Liver (tissue), 8 donors: ENCODE measurements at regions not wholly inside any gene's neighbourhood (a gene's known extent, or its start where the extent isn't known, plus 50 kb on each side); places are given as distances from the start of the nearest gene placed in this dataset.

Experiments used
- DNase-seq: peaks from one replicate; pipeline ENCODE4 v3.0.0-alpha.2; 2017; ENCODE audit warnings: low spot score
- H3K27ac ChIP-seq, 2 donors: one replicate each; pipeline ENCODE4 v1.7.0; 2013; ENCODE audit warnings: inconsistent platforms in 2 of 2, low read length in 2 of 2, control low read depth in 1 of 2, low read depth in 1 of 2, mild to moderate bottlenecking in 1 of 2
- H3K27me3 ChIP-seq, 4 donors: one replicate each; pipeline versions ENCODE4 v1.6.1 to v1.7.0; 2013; ENCODE audit warnings: low read length in 3 of 4, inconsistent platforms in 1 of 4, mild to moderate bottlenecking in 1 of 4, moderate library complexity in 1 of 4; ENCODE audit not compliant: control insufficient read depth in 4 of 4, insufficient read depth in 4 of 4
- H3K36me3 ChIP-seq, 4 donors: one replicate each; pipeline versions ENCODE4 v1.6.1 to v1.7.0; 2013; ENCODE audit warnings: low read length in 3 of 4, mild to moderate bottlenecking in 3 of 4, low read depth in 1 of 4, moderate library complexity in 1 of 4; ENCODE audit not compliant: control insufficient read depth in 4 of 4, insufficient read depth in 3 of 4
- H3K4me1 ChIP-seq, 4 donors: one replicate each; pipeline versions ENCODE4 v1.6.1 to v1.7.0; 2013; ENCODE audit warnings: low read length in 3 of 4, mild to moderate bottlenecking in 3 of 4, moderate library complexity in 1 of 4; ENCODE audit not compliant: control insufficient read depth in 4 of 4, insufficient read depth in 4 of 4
- H3K4me3 ChIP-seq, 3 donors: one replicate each; pipeline versions ENCODE4 v1.6.1 to v1.7.0; 2013; ENCODE audit warnings: low read length in 3 of 3, control low read depth in 1 of 3, low read depth in 1 of 3, mild to moderate bottlenecking in 1 of 3
- H3K9ac ChIP-seq, 2 donors: one replicate each; pipeline ENCODE4 v1.7.0; 2013; ENCODE audit warnings: low read length in 2 of 2, mild to moderate bottlenecking in 2 of 2, moderate library complexity in 2 of 2, control low read depth in 1 of 2, low read depth in 1 of 2
- H3K9me3 ChIP-seq, 4 donors: one replicate each; pipeline versions ENCODE4 v1.6.1 to v1.7.0; 2013; ENCODE audit warnings: low read length in 3 of 4; ENCODE audit not compliant: control insufficient read depth in 4 of 4
- EGR1 ChIP-seq, 2 donors: IDR thresholded peaks; 2 replicates each; pipeline ENCODE4 v1.6.1; 2016 to 2018; ENCODE audit warnings: antibody characterized with exemption in 2 of 2, low read depth in 2 of 2
- FOXA1 ChIP-seq: IDR thresholded peaks from 2 replicates; pipeline ENCODE4 v1.6.1; 2016; ENCODE audit warnings: antibody characterized with exemption
- FOXA2 ChIP-seq: IDR thresholded peaks from 2 replicates; pipeline ENCODE4 v1.6.1; 2016; ENCODE audit warnings: antibody characterized with exemption
- GABPA ChIP-seq, 2 donors: IDR thresholded peaks in 1 of 2; conservative IDR thresholded peaks in 1 of 2; 2 replicates each; pipeline ENCODE4 v1.6.1; 2016; ENCODE audit warnings: antibody characterized with exemption in 2 of 2, mild to moderate bottlenecking in 1 of 2, moderate library complexity in 1 of 2
- HNF4A ChIP-seq, 2 donors: conservative IDR thresholded peaks; 2 replicates each; pipeline ENCODE4 v1.6.1; 2016; ENCODE audit warnings: antibody characterized with exemption in 2 of 2, mild to moderate bottlenecking in 2 of 2
- HNF4G ChIP-seq: IDR thresholded peaks from 2 replicates; pipeline ENCODE4 v1.6.1; 2016; ENCODE audit warnings: antibody characterized with exemption
- JUND ChIP-seq, 2 donors: IDR thresholded peaks; 2 replicates each; pipeline ENCODE4 v1.6.1; 2016; ENCODE audit warnings: antibody characterized with exemption in 2 of 2
- NR2F2 ChIP-seq: IDR thresholded peaks from 2 replicates; pipeline ENCODE4 v1.6.1; 2016; ENCODE audit warnings: antibody characterized with exemption
- RAD21 ChIP-seq, 2 donors: IDR thresholded peaks; 2 replicates each; pipeline ENCODE4 v1.6.1; 2016; ENCODE audit warnings: antibody characterized with exemption in 2 of 2, mild to moderate bottlenecking in 2 of 2
- RXRA ChIP-seq, 2 donors: IDR thresholded peaks; 2 replicates each; pipeline ENCODE4 v1.6.1; 2017 to 2018; ENCODE audit warnings: antibody characterized with exemption in 2 of 2, mild to moderate bottlenecking in 1 of 2
- SP1 ChIP-seq: IDR thresholded peaks from 2 replicates; pipeline ENCODE4 v1.6.1; 2018; ENCODE audit warnings: antibody characterized with exemption, mild to moderate bottlenecking
- TAF1 ChIP-seq: conservative IDR thresholded peaks from 2 replicates; pipeline ENCODE4 v1.6.1; 2016; ENCODE audit warnings: antibody characterized with exemption, mild to moderate bottlenecking
- YY1 ChIP-seq: IDR thresholded peaks from 2 replicates; pipeline ENCODE4 v1.6.1; 2016; ENCODE audit warnings: antibody characterized with exemption, mild to moderate bottlenecking
- WGBS: extraction: QIAGEN DNeasy Blood & Tissue Kit; methylation state at CpG from one replicate; pipeline ENCODE4 v1.1.7; 2013; 5-methylcytosine and 5-hydroxymethylcytosine counted together
- TF ChIP-seq, protein P1 (sequence below): fragments of 150-350 bp; IDR thresholded peaks from 2 replicates; pipeline ENCODE4 v1.5.1; 2017; ENCODE audit warnings: improper control_type of control experiment, low read depth, low read length; ENCODE audit not compliant: missing input control
- TF ChIP-seq, protein P2 (sequence below): IDR thresholded peaks from 2 replicates; pipeline ENCODE4 v1.6.1; 2016; ENCODE audit warnings: antibody characterized with exemption, mild to moderate bottlenecking
- TF ChIP-seq, protein P3 (sequence below): IDR thresholded peaks from 2 replicates; pipeline ENCODE4 v1.6.1; 2016; ENCODE audit warnings: antibody characterized with exemption
- TF ChIP-seq, protein P4 (sequence below): IDR thresholded peaks from 2 replicates; pipeline ENCODE4 v1.6.1; 2016; ENCODE audit warnings: antibody characterized with exemption
- donor health status: healthy.
- donor health status: healthy.
- donor health status: healthy.
- donor health status: healthy.
- donor health status: healthy.

DNA sequence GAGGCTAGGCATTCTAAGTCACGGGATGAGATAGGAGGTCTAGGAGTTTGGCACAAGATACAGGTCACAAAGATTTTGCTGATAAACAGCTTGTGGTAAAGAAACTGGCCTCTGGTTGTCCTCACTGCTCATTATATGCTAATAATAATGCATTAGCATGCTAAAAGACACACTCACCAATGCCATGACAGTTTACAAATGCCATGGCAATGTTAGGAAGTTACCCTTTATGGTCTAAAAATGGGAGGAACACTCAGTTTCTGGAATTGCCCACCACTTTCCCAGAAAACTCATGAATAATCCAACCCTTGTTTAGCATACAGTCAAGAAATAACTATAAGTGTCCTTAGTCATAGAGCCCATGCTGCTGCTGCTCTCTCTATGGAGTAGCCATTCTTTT is 286.9 kb downstream of the ZNF674 start:
- no peaks in the 10 kb centered on the region for H3K9me3 ChIP-seq
- H3K4me1 ChIP-seq: no peaks in the 10 kb centered on the region
- no peak overlapping the region for H3K4me3 ChIP-seq
- no peaks in the 10 kb centered on the region for H3K27me3 ChIP-seq
- no peak overlapping the region for H3K9ac ChIP-seq
- 79% methylated on average over 1 of the region's 1 CpG for WGBS
- no peaks in the 10 kb centered on the region for H3K36me3 ChIP-seq
- H3K27ac ChIP-seq: no peak overlapping the region
- DNase-seq: no peak
- no peak for TF ChIP-seq GABPA (IDR thresholded peaks at IDR 0.05 in 1 of 2, conservative IDR thresholded peaks at IDR 0.05 in 1 of 2)
- no peak for TF ChIP-seq RXRA (IDR thresholded peaks at IDR 0.05)
- TF ChIP-seq EGR1 (IDR thresholded peaks at IDR 0.05; ENCODE audit: low read depth in 2 of 2): no peak
- TF ChIP-seq, protein P1, sequence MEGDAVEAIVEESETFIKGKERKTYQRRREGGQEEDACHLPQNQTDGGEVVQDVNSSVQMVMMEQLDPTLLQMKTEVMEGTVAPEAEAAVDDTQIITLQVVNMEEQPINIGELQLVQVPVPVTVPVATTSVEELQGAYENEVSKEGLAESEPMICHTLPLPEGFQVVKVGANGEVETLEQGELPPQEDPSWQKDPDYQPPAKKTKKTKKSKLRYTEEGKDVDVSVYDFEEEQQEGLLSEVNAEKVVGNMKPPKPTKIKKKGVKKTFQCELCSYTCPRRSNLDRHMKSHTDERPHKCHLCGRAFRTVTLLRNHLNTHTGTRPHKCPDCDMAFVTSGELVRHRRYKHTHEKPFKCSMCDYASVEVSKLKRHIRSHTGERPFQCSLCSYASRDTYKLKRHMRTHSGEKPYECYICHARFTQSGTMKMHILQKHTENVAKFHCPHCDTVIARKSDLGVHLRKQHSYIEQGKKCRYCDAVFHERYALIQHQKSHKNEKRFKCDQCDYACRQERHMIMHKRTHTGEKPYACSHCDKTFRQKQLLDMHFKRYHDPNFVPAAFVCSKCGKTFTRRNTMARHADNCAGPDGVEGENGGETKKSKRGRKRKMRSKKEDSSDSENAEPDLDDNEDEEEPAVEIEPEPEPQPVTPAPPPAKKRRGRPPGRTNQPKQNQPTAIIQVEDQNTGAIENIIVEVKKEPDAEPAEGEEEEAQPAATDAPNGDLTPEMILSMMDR: no peak
- no peak for TF ChIP-seq YY1
- TF ChIP-seq, protein P2, sequence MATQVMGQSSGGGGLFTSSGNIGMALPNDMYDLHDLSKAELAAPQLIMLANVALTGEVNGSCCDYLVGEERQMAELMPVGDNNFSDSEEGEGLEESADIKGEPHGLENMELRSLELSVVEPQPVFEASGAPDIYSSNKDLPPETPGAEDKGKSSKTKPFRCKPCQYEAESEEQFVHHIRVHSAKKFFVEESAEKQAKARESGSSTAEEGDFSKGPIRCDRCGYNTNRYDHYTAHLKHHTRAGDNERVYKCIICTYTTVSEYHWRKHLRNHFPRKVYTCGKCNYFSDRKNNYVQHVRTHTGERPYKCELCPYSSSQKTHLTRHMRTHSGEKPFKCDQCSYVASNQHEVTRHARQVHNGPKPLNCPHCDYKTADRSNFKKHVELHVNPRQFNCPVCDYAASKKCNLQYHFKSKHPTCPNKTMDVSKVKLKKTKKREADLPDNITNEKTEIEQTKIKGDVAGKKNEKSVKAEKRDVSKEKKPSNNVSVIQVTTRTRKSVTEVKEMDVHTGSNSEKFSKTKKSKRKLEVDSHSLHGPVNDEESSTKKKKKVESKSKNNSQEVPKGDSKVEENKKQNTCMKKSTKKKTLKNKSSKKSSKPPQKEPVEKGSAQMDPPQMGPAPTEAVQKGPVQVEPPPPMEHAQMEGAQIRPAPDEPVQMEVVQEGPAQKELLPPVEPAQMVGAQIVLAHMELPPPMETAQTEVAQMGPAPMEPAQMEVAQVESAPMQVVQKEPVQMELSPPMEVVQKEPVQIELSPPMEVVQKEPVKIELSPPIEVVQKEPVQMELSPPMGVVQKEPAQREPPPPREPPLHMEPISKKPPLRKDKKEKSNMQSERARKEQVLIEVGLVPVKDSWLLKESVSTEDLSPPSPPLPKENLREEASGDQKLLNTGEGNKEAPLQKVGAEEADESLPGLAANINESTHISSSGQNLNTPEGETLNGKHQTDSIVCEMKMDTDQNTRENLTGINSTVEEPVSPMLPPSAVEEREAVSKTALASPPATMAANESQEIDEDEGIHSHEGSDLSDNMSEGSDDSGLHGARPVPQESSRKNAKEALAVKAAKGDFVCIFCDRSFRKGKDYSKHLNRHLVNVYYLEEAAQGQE: no peak
- TF ChIP-seq SP1: no peak
- TF ChIP-seq, protein P3, sequence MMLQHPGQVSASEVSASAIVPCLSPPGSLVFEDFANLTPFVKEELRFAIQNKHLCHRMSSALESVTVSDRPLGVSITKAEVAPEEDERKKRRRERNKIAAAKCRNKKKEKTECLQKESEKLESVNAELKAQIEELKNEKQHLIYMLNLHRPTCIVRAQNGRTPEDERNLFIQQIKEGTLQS: no peak

DNA sequence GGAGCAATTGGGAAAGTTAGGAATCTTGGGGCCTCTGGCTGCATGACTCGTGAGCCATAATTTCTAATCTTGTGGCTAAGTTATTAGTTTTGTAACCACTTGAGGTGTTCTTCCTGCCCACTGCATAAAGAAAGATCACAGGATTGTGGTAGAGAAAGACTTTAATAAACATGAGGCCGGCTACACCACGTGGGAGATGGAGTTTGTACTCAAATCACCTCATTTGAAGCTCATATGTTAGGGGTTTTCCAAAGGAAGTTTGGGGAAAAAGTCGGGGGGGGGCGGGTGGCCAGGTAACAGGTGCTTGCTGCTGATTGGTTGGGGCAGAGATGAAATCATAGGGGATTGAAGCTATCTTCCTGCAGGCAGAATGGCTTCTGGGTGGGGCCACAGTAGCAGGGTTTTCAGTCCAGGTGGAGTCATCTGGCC is 287.8 kb downstream of the ZNF674 start:
- Histone ChIP-seq H3K9me3 (no peaks in the 10 kb centered on the region), H3K4me3 (no peak overlapping the region), H3K27me3 (no peaks in the 10 kb centered on the region), H3K9ac (no peak overlapping the region), H3K27ac (no peak overlapping the region), H3K4me1 (no peaks in the 10 kb centered on the region), H3K36me3 (no peaks in the 10 kb centered on the region)
- no peak for DNase-seq
- TF ChIP-seq YY1: no peak
- no peak for TF ChIP-seq HNF4A (conservative IDR thresholded peaks at IDR 0.05)
- TF ChIP-seq EGR1 (IDR thresholded peaks at IDR 0.05; ENCODE audit: low read depth in 2 of 2): no peak
- TF ChIP-seq, protein P1: no peak
- TF ChIP-seq, protein P2: no peak
- TF ChIP-seq HNF4G: no peak
- TF ChIP-seq TAF1: no peak
- TF ChIP-seq GABPA (IDR thresholded peaks at IDR 0.05 in 1 of 2, conservative IDR thresholded peaks at IDR 0.05 in 1 of 2): no peak
- TF ChIP-seq, protein P3: no peak
- TF ChIP-seq FOXA2: no peak
- TF ChIP-seq FOXA1: no peak
- no peak for TF ChIP-seq JUND (IDR thresholded peaks at IDR 0.05)
- no peak for TF ChIP-seq NR2F2
- TF ChIP-seq RAD21 (IDR thresholded peaks at IDR 0.05): no peak
- TF ChIP-seq SP1: no peak
- TF ChIP-seq RXRA (IDR thresholded peaks at IDR 0.05): no peak
- TF ChIP-seq, protein P4, sequence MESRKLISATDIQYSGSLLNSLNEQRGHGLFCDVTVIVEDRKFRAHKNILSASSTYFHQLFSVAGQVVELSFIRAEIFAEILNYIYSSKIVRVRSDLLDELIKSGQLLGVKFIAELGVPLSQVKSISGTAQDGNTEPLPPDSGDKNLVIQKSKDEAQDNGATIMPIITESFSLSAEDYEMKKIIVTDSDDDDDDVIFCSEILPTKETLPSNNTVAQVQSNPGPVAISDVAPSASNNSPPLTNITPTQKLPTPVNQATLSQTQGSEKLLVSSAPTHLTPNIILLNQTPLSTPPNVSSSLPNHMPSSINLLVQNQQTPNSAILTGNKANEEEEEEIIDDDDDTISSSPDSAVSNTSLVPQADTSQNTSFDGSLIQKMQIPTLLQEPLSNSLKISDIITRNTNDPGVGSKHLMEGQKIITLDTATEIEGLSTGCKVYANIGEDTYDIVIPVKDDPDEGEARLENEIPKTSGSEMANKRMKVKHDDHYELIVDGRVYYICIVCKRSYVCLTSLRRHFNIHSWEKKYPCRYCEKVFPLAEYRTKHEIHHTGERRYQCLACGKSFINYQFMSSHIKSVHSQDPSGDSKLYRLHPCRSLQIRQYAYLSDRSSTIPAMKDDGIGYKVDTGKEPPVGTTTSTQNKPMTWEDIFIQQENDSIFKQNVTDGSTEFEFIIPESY: no peak
- 85% methylated on average over 5 of the region's 5 CpGs for whole genome bisulfite sequencing
